CMK (cell line): ENCODE measurements at regions not wholly inside any gene's neighbourhood (a gene's known extent, or its start where the extent isn't known, plus 50 kb on each side); places are given as distances from the start of the nearest gene placed in this dataset.
"Not testable (repeated sequence)": the region's sequence is repeated elsewhere in the genome, so short reads cannot be mapped to it uniquely, and the experiment has no call there.

Experiments used
- DNase-seq: peaks from one replicate; pipeline ENCODE4 v3.0.0-alpha.2; 2010; ENCODE audit warnings: low read depth

- no peak for DNase-seq
These were observed 237.6 kb downstream of the IKZF2 start for GRCh38 chr2:212913640-212914306.

GRCh38 chr2:212912445-212913103 is 238.8 kb downstream of the IKZF2 start:
- DNase-seq, result no peak

- DNase-seq, result no peak
These were observed 240.4 kb downstream of the IKZF2 start for GRCh38 chr2:212911011-212911410.

GRCh38 chr2:212908682-212909435 is 242.6 kb downstream of the IKZF2 start:
- DNase-seq, result no peak

GRCh38 chr2:212908031-212908430 is 243.4 kb downstream of the IKZF2 start:
- no peak for DNase-seq

- DNase-seq, result no peak
These were observed 244.8 kb downstream of the IKZF2 start for GRCh38 chr2:212906620-212907019.

- DNase-seq, result no peak
These were observed 245.7 kb downstream of the IKZF2 start for GRCh38 chr2:212905640-212906201.

GRCh38 chr2:212904646-212905045 is 246.8 kb downstream of the IKZF2 start:
- DNase-seq, result no peak

GRCh38 chr2:212903413-212903812 is 248.0 kb downstream of the IKZF2 start:
- no peak for DNase-seq

GRCh38 chr2:212902421-212902820 is 249.0 kb downstream of the IKZF2 start:
- no peak for DNase-seq

GRCh38 chr2:212901604-212902275 is 249.7 kb downstream of the IKZF2 start:
- DNase-seq, result no peak

- DNase-seq, result no peak
These were observed 250.7 kb downstream of the IKZF2 start for GRCh38 chr2:212900715-212901114.

- DNase-seq, result no peak
These were observed 253.4 kb downstream of the IKZF2 start for GRCh38 chr2:212898011-212898410.

- no peak for DNase-seq
These were observed 254.1 kb downstream of the IKZF2 start for GRCh38 chr2:212897296-212897695.

GRCh38 chr2:212894026-212894425 is 257.4 kb downstream of the IKZF2 start:
- DNase-seq, result no peak

- DNase-seq, result no peak
These were observed 258.2 kb downstream of the IKZF2 start for GRCh38 chr2:212893216-212893615.

GRCh38 chr2:212892193-212892592 is 259.2 kb downstream of the IKZF2 start:
- DNase-seq, result peak; percentile 3

GRCh38 chr2:212891580-212891979 is 259.8 kb downstream of the IKZF2 start:
- no peak for DNase-seq

- DNase-seq, result no peak
These were observed 268.8 kb downstream of the IKZF2 start for GRCh38 chr2:212882626-212883025.

- DNase-seq, result not testable (repeated sequence)
These were observed 274.9 kb downstream of the IKZF2 start for GRCh38 chr2:212876556-212876955.

- DNase-seq, result not testable (repeated sequence)
These were observed 275.5 kb downstream of the IKZF2 start for GRCh38 chr2:212875950-212876349.

GRCh38 chr2:212873256-212873655 is 278.2 kb downstream of the IKZF2 start:
- DNase-seq, result no peak
